ENCODE measurements at regions not wholly inside any gene's neighbourhood (a gene's known extent, or its start where the extent isn't known, plus 50 kb on each side); places are given as distances from the start of the nearest gene placed in this dataset.

- Histone ChIP-seq H3K36me3 (ENCODE audit: insufficient read depth, low read length) (no peaks in the 10 kb centered on the region), H3K4me1 (ENCODE audit: insufficient read depth, low read length) (no peaks in the 10 kb centered on the region), H3K27ac (ENCODE audit: low read depth, low read length) (no peak overlapping the region), H3K9ac (ENCODE audit: low read depth, low read length) (no peak overlapping the region), H3K4me3 (ENCODE audit: low read length) (no peak overlapping the region), H3K27me3 (ENCODE audit: insufficient read depth, low read length) (no peaks in the 10 kb centered on the region; the same call in 1 of the 2 replicates), H3K9me3 (ENCODE audit: insufficient read depth, low read depth, low read length) (no peaks in the 10 kb centered on the region)
Measured at GRCh38 chr18:40102903-40103302, 1852.1 kb upstream of the PIK3C3 start.

DNA sequence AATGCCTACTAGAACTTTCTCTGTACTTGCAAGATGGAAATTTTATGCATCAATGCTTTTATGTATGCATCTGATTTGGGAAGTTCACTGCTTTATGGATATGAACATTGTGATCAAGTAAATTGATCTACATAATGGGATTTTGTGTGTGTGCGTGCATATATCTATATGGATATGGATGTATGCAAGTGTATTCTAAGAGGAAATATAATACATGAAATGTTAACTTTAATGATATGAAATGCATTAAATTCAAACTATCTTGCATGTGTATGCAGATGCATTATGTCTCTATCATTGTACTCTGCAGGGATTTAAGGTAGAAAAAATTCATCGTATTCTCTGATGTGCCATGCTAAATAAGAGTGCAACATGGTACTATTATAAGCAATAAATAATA, 1855.4 kb upstream of the PIK3C3 start:
- no peaks in the 10 kb centered on the region for H3K27me3 ChIP-seq (ENCODE audit: insufficient read depth, low read length)
- H3K4me1 ChIP-seq (ENCODE audit: insufficient read depth, low read length): peaks cover 2% of the 10 kb centered on the region; the same call in 1 of the 2 replicates
- H3K9ac ChIP-seq (ENCODE audit: low read depth, low read length): no peak overlapping the region
- 88% methylated on average over 1 of the region's 2 CpGs for WGBS
- H3K36me3 ChIP-seq (ENCODE audit: insufficient read depth, low read length): no peaks in the 10 kb centered on the region
- no peak overlapping the region for H3K27ac ChIP-seq (ENCODE audit: low read depth, low read length)
- H3K9me3 ChIP-seq (ENCODE audit: insufficient read depth, low read depth, low read length): no peaks in the 10 kb centered on the region
- no peak overlapping the region for H3K4me3 ChIP-seq (ENCODE audit: low read length)

DNA sequence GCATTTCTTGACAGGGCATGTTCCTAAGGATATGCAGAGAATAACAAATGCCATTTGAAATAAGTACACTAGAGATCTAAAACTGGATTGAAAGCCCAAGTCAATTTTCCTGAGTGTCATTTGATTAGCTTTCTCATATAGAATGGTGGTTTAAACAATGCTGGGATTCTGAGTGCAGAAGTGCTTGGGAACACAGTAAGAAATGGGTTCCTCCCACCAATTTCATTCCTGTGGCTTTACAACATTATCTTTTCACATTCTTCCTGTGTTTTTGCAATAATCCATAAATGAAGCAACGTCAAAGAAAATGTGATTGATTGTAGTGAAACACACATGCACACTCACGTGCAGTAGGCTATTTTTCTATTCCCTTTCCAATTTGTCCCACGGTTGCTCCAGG, 1858.4 kb upstream of the PIK3C3 start:
- Histone ChIP-seq H3K4me3 (ENCODE audit: low read length) (no peak overlapping the region), H3K27me3 (ENCODE audit: insufficient read depth, low read length) (no peaks in the 10 kb centered on the region), H3K27ac (ENCODE audit: low read depth, low read length) (no peak overlapping the region), H3K4me1 (ENCODE audit: insufficient read depth, low read length) (peaks cover 18% of the 10 kb centered on the region), H3K36me3 (ENCODE audit: insufficient read depth, low read length) (no peaks in the 10 kb centered on the region), H3K9me3 (ENCODE audit: insufficient read depth, low read depth, low read length) (no peaks in the 10 kb centered on the region), H3K9ac (ENCODE audit: low read depth, low read length) (no peak overlapping the region)
- WGBS: 76% methylated on average over 3 of the region's 3 CpGs

DNA sequence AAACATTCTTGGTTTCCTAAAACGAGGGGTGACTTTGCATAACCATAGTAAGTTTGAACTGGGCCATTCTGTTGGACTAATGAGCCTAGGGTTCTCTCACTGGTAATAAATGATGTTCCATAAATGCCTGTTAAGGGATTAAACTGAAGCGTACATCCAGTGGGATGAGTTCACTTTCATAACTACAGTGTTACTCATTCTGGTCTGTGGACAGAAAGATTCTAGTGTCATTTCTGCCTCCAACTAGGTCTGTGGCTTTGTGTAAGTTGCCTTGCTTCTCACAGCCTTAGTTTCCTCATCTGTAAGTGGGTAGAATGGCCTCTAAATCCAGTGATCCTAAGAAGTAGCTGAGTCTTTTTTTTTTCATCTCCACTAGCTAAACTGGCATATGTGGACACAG, 1860.6 kb upstream of the PIK3C3 start:
- Histone ChIP-seq H3K9ac (ENCODE audit: low read depth, low read length) (no peak overlapping the region), H3K27me3 (ENCODE audit: insufficient read depth, low read length) (no peaks in the 10 kb centered on the region), H3K27ac (ENCODE audit: low read depth, low read length) (no peak overlapping the region), H3K9me3 (ENCODE audit: insufficient read depth, low read depth, low read length) (no peaks in the 10 kb centered on the region), H3K36me3 (ENCODE audit: insufficient read depth, low read length) (no peaks in the 10 kb centered on the region), H3K4me1 (ENCODE audit: insufficient read depth, low read length) (peaks cover 18% of the 10 kb centered on the region), H3K4me3 (ENCODE audit: low read length) (no peak overlapping the region)
- 46% methylated on average over 2 of the region's 2 CpGs for WGBS

DNA sequence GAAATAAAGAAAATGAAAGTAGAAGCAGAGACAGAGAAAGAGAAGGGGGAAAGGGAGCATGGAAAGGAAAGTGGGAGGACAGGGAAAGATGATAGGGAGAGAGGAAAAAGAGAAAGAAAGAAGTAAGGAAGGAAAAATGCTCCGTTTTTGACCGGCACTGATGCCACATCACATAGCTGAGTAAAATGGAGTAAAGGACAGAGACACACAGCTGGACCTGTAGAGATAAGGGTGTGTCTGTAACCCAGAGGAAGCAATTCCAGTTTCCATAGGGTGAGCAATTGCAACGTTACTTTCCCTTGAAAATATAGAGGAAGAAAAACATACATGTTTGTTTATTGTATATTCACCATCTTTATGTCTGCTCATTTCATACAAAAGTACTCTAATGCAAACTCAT, 1866.9 kb upstream of the PIK3C3 start:
- Histone ChIP-seq H3K9ac (ENCODE audit: low read depth, low read length) (no peak overlapping the region), H3K4me1 (ENCODE audit: insufficient read depth, low read length) (peaks cover 10% of the 10 kb centered on the region; the same call in 1 of the 2 replicates), H3K4me3 (ENCODE audit: low read length) (no peak overlapping the region), H3K9me3 (ENCODE audit: insufficient read depth, low read depth, low read length) (no peaks in the 10 kb centered on the region), H3K27ac (ENCODE audit: low read depth, low read length) (no peak overlapping the region), H3K27me3 (ENCODE audit: insufficient read depth, low read length) (no peaks in the 10 kb centered on the region), H3K36me3 (ENCODE audit: insufficient read depth, low read length) (no peaks in the 10 kb centered on the region)
- WGBS: 92% methylated on average over 2 of the region's 3 CpGs

GRCh38 chr18:40079786-40080185, 1875.2 kb upstream of the PIK3C3 start:
- 83% methylated on average over 1 of the region's 2 CpGs for WGBS
- no peak overlapping the region for H3K4me3 ChIP-seq (ENCODE audit: low read length)
- H3K27me3 ChIP-seq (ENCODE audit: insufficient read depth, low read length): no peaks in the 10 kb centered on the region
- no peaks in the 10 kb centered on the region for H3K9me3 ChIP-seq (ENCODE audit: insufficient read depth, low read depth, low read length)
- no peaks in the 10 kb centered on the region for H3K36me3 ChIP-seq (ENCODE audit: insufficient read depth, low read length)
- no peaks in the 10 kb centered on the region; the same call in 1 of the 2 replicates for H3K4me1 ChIP-seq (ENCODE audit: insufficient read depth, low read length)
- H3K27ac ChIP-seq (ENCODE audit: low read depth, low read length): no peak overlapping the region
- H3K9ac ChIP-seq (ENCODE audit: low read depth, low read length): no peak overlapping the region

DNA sequence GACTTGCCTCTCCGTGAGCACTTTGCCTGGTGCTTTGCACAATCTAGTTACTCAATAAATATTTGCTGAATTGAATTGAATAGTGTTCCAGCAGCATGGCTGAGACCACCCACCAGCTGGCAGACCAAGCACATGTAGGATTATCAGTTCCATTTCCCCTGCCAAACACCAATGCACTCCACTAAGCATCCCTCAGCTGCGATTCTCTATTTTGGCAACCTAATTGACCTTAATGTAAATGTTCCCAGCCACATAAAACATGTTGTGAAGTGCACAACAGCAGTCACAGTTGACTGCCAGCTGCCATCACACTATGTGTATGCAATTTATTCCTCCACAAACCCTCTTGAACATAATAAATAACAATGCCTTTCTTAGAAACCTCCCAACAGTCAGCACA, 1879.4 kb upstream of the PIK3C3 start:
- Histone ChIP-seq H3K27me3 (ENCODE audit: insufficient read depth, low read length) (no peaks in the 10 kb centered on the region), H3K27ac (ENCODE audit: low read depth, low read length) (no peak overlapping the region), H3K4me3 (ENCODE audit: low read length) (no peak overlapping the region), H3K9me3 (ENCODE audit: insufficient read depth, low read depth, low read length) (no peaks in the 10 kb centered on the region), H3K36me3 (ENCODE audit: insufficient read depth, low read length) (no peaks in the 10 kb centered on the region), H3K9ac (ENCODE audit: low read depth, low read length) (no peak overlapping the region), H3K4me1 (ENCODE audit: insufficient read depth, low read length) (no peaks in the 10 kb centered on the region; the same call in 1 of the 2 replicates)
- 98% methylated on average over 2 of the region's 2 CpGs for WGBS

DNA sequence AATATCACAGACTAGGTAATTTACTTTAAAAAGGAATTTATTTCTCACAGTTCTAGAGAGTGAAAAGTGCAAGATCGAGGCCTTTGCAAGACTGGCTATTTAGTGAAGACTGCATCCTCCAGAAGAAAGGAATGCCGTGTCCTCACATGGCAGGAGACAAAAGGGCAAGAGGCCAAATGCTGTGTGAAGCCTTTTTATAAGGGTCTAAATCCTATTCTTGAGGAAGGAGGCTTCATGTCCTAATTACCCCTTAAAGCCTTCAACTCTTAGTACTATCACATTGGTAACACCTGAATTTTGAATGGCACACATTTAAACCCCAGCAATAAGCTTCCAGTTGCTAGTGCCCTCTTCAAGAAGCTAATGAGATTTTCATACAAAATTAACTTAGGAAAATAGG, 1882.3 kb upstream of the PIK3C3 start:
- no peak overlapping the region for H3K9ac ChIP-seq (ENCODE audit: low read depth, low read length)
- H3K4me1 ChIP-seq (ENCODE audit: insufficient read depth, low read length): no peaks in the 10 kb centered on the region; the same call in 1 of the 2 replicates
- no peaks in the 10 kb centered on the region for H3K9me3 ChIP-seq (ENCODE audit: insufficient read depth, low read depth, low read length)
- WGBS: 87% methylated on average over 2 of the region's 2 CpGs
- no peak overlapping the region for H3K4me3 ChIP-seq (ENCODE audit: low read length)
- H3K36me3 ChIP-seq (ENCODE audit: insufficient read depth, low read length): no peaks in the 10 kb centered on the region
- no peak overlapping the region for H3K27ac ChIP-seq (ENCODE audit: low read depth, low read length)
- no peaks in the 10 kb centered on the region for H3K27me3 ChIP-seq (ENCODE audit: insufficient read depth, low read length)

GRCh38 chr18:40066368-40066767, 1888.7 kb upstream of the PIK3C3 start:
- WGBS: 93% methylated on average over 1 of the region's 1 CpG
- Histone ChIP-seq H3K27ac (ENCODE audit: low read depth, low read length) (no peak overlapping the region), H3K9ac (ENCODE audit: low read depth, low read length) (no peak overlapping the region)

DNA sequence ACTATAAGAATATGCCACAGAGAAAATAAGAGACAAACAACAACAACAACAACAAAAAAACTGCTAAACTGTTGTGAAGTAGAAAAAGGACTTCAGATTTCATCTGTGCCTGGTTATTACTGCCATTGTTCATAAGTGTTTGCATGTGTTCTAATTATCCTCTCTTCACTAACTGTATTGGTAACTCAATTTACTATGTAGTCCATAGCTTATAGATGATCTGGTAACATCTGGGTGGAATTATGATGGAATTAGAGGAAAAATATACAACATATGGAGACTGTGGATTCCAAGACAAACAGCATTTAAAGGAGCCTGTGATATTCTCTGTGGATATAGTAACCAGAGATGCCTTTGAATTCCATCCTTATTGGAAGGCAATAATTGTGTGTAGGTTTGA, 1891.5 kb upstream of the PIK3C3 start:
- H3K36me3 ChIP-seq (ENCODE audit: insufficient read depth, low read length): no peaks in the 10 kb centered on the region
- no peaks in the 10 kb centered on the region for H3K4me1 ChIP-seq (ENCODE audit: insufficient read depth, low read length)
- H3K9ac ChIP-seq (ENCODE audit: low read depth, low read length): no peak overlapping the region
- H3K27ac ChIP-seq (ENCODE audit: low read depth, low read length): no peak overlapping the region
- H3K27me3 ChIP-seq (ENCODE audit: insufficient read depth, low read length): no peaks in the 10 kb centered on the region
- no peak overlapping the region for H3K4me3 ChIP-seq (ENCODE audit: low read length)
- no peaks in the 10 kb centered on the region for H3K9me3 ChIP-seq (ENCODE audit: insufficient read depth, low read depth, low read length)

More at GRCh38 chr18:40066368-40066767, 1888.7 kb upstream of the PIK3C3 start:
- Histone ChIP-seq H3K4me3 (ENCODE audit: low read length) (no peak overlapping the region), H3K27me3 (ENCODE audit: insufficient read depth, low read length) (no peaks in the 10 kb centered on the region), H3K36me3 (ENCODE audit: insufficient read depth, low read length) (no peaks in the 10 kb centered on the region), H3K9me3 (ENCODE audit: insufficient read depth, low read depth, low read length) (no peaks in the 10 kb centered on the region), H3K4me1 (ENCODE audit: insufficient read depth, low read length) (no peaks in the 10 kb centered on the region)

GRCh38 chr18:40061086-40061485, 1893.9 kb upstream of the PIK3C3 start:
- Histone ChIP-seq H3K4me1 (ENCODE audit: insufficient read depth, low read length) (no peaks in the 10 kb centered on the region), H3K9ac (ENCODE audit: low read depth, low read length) (no peak overlapping the region), H3K36me3 (ENCODE audit: insufficient read depth, low read length) (no peaks in the 10 kb centered on the region), H3K4me3 (ENCODE audit: low read length) (no peak overlapping the region), H3K27ac (ENCODE audit: low read depth, low read length) (no peak overlapping the region), H3K9me3 (ENCODE audit: insufficient read depth, low read depth, low read length) (no peaks in the 10 kb centered on the region), H3K27me3 (ENCODE audit: insufficient read depth, low read length) (no peaks in the 10 kb centered on the region)
- 82% methylated on average over 2 of the region's 2 CpGs for WGBS

GRCh38 chr18:40060562-40060961, 1894.5 kb upstream of the PIK3C3 start:
- Histone ChIP-seq H3K9ac (ENCODE audit: low read depth, low read length) (no peak overlapping the region), H3K4me1 (ENCODE audit: insufficient read depth, low read length) (no peaks in the 10 kb centered on the region), H3K27me3 (ENCODE audit: insufficient read depth, low read length) (no peaks in the 10 kb centered on the region), H3K9me3 (ENCODE audit: insufficient read depth, low read depth, low read length) (no peaks in the 10 kb centered on the region), H3K36me3 (ENCODE audit: insufficient read depth, low read length) (no peaks in the 10 kb centered on the region), H3K27ac (ENCODE audit: low read depth, low read length) (no peak overlapping the region), H3K4me3 (ENCODE audit: low read length) (no peak overlapping the region)
- WGBS: 94% methylated on average over 1 of the region's 1 CpG
